Fibroblast of skin of right biceps (primary cell): ENCODE measurements at regions not wholly inside any gene's neighbourhood (a gene's known extent, or its start where the extent isn't known, plus 50 kb on each side); places are given as distances from the start of the nearest gene placed in this dataset.
A peak's percentile ranks its signal among the peaks of the same experiment; 100 is the strongest.
"Not testable (repeated sequence)": the region's sequence is repeated elsewhere in the genome, so short reads cannot be mapped to it uniquely, and the experiment has no call there.

ENCODE experiments used
- DNase-seq: peaks from one replicate; pipeline ENCODE4 v3.0.0-alpha.2; 2013

DNA sequence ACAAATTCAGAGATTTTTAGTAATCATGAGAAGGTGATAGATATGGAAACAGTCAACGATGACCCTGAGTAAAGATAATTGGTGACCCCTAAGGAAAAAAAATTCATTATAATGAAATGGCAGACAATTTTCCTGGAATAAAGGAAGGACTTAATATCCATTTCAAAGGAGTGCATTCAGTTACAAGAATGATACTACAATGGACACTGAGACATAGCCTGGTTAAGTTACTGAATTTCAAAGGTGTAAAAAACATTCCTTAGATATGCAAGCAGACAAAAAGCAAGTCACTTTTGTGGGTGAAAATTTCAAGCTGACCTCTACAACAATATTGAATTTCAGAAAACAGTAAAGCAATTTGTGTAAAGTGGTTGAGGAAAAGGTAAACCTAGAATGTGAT is 1012.5 kb upstream of the SEMA6A start:
- DNase-seq = no peak

GRCh38 chr5:117568622-117569021 is 994.0 kb upstream of the SEMA6A start:
- DNase-seq = no peak

GRCh38 chr5:117568126-117568525 is 993.5 kb upstream of the SEMA6A start:
- DNase-seq = no peak

GRCh38 chr5:117562647-117563046 is 988.0 kb upstream of the SEMA6A start:
- DNase-seq = no peak

DNA sequence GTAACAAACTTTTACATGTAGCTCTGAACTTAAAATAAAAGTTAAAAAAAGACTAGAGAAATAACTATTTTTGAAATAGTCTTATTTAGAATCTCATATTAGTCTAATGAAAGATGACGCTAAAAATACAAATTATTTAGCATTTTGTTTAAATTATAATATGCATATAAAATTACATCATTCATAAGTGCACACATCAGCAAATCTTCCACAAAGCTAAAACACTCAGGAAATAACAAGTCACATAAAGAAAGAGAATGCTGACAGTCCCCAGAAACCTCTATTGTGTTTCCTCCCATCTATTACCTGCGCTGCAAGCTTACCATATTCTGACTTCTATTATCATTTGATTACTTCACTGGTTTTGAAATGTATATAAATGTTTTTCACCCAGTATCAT is 986.9 kb upstream of the SEMA6A start:
- DNase-seq = no peak

DNA sequence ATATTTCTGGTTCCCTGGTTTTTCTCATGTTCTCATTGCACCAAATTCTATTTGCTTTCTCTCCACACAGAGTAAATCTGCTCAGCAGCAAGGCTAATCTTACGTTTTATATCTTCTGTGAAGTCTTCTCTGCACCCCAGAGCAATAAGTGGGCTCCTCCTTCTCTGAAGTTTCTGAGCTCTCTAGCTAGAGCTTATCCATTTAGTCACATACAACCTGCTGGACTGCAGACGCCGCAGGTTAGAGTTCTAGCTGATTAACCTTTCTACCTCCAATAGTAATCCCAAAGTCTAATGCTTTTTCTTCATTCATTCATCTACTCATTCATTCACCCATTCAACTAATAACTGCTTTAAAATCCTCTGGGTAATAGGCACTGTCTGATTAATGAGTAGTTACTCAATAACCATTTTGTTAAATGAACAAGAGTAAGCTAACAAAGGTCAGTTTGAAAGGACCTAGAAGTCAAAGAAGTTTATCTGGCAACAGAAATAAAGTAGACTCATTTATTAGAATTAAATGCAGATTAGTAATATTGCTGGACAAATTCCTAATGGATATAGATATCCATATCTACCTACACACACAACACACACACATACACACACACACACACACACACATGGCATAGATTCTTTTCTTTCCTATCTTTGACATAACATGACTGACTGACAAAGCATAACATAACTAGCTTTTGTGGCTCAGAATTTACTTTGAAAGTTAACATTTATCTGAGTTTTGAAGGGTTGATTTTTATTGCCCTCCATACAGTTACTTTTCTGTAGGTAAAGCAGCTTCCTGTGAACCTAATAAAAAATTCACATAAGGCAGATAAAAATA is 984.6 kb upstream of the SEMA6A start:
- no peak for DNase-seq

DNA sequence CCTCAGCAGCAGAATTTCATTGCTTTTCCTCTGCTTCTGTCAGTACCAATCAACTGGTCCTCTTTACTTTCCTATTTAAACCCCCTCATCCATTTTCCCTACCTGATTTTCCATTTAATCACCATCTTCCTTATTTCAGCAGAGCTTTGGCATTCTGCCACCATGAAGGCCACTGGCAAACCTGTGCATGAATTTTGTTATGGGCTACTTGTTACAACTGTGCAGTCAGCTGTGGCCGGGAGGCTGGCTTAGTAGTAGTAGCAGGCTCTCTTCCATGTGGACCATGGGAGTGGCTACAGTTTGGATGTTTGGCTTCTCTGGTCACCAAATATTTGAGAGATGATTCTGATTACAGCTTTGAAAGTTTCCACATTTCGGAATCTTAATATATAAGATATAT is 976.6 kb upstream of the SEMA6A start:
- no peak for DNase-seq

GRCh38 chr5:117547192-117547591 is 972.6 kb upstream of the SEMA6A start:
- no peak for DNase-seq

DNA sequence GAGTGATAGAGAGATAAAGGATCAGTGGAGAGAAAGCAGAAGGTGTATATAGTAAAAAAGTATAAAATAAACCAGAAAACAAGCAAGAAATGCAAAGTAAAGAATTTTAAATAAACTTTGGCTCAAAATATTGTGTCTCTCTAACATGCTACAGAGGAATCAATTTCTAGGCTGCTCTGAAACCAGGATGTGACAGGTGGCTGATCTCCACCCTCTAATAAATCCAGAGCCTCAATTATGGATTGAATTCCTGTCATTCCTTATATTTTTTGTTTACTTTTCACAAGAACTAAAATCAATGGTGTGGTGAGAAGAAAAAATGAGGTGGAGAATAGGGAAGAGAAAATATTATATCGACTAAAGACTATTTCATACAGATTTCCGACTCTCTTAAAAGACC is 965.1 kb upstream of the SEMA6A start:
- DNase-seq = no peak

DNA sequence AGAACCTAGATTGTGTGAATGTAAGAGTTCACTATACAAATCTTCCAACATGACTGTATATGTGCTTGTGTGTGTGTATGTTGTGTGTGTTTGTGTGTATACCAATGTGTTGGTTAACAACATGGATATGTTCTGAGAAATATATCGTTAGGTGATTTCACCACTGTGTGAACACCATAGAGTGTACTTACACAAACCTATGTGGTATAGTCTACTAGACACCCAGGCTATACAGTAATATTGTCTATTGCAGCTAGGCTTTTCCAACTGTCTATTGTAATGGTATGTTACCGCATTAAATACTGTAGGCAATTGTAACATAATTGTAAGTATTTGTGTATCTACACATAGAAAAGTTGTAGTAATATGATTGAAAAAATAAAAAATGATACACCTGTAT is 959.2 kb upstream of the SEMA6A start:
- DNase-seq = no peak

DNA sequence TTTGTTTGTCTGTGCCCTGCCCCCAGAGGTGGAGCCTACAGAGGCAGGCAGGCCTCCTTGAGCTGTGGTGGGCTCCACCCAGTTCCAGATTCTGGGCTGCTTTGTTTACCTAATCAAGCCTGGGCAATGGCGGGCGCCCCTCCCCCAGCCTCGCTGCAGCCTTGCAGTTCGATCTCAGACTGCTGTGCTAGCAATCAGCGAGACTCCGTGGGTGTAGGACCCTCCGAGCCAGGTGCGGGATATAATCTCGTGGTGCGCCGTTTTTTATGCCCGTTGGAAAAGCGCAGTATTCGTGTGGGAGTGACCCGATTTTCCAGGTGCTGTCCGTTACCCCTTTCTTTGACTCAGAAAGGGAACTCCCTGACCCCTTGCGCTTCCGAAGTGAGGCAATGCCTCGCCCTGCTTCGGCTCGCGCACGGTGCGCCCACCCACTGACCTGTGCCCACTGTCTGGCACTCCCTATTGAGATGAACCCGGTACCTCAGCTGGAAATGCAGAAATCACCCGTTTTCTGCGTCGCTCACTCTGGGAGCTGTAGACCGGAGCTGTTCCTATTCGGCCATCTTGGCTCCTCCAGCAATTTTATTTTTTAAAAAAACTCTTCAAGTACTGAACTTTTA is 958.5 kb upstream of the SEMA6A start:
- DNase-seq = not testable (repeated sequence)

GRCh38 chr5:117519957-117520500 is 945.4 kb upstream of the SEMA6A start:
- DNase-seq = no peak

GRCh38 chr5:117504305-117504704 is 929.7 kb upstream of the SEMA6A start:
- peak; percentile 5 for DNase-seq

DNA sequence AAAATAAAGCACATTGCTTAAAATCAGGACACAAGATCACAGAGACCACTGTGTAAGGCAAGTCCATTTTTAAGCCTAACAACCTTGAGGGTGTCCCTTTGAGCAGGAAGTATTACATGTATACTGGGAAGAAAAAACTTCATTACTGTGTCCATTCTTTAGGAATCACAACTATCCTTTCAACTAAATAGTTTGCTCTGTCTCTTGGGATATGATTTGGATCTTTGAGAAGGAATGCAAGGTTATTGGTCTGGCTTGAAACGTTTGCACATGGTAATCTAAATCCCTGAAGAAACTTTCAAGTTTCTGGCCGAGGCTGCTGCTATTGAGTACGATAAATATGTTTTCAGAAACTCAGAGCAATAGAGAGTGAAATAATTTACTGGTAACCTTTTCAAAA is 923.0 kb upstream of the SEMA6A start:
- DNase-seq = peak; percentile 4

DNA sequence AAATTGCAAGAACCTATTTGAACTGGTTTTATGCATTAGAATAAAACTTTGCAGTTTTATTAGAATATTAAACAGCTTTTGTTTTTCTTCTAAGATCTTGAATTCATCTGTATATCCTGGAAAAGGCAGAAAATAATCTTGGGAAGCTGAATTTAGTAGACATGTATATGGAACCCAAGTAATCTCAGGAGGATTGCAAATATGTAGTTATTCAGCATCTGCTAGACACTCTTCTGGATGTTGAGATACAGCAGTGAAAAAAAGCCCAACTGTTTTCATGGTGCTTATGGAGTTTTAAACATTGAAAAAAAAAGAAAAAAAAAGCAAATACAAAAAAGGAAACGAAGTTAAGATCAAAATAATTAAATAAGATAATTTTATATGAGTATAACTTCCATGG is 922.2 kb upstream of the SEMA6A start:
- DNase-seq = no peak

DNA sequence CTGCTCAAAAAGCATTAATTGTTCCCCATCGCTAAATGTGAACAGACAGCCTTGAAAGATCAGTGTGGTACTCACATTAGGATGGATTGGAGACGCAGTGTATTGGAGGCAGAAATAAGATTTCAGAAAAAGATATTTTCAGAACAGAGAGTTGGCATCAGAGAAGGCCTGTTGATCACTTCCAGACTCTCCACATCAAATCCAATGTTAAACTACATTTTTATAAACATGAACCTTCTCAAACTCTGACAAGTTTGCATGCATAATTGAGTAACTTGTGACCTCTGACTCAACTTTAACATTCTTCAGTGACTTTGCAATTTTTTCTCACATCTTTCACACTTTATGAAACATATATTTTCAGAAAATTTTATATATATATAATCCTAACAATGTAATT is 919.6 kb upstream of the SEMA6A start:
- peak; percentile 8 for DNase-seq

DNA sequence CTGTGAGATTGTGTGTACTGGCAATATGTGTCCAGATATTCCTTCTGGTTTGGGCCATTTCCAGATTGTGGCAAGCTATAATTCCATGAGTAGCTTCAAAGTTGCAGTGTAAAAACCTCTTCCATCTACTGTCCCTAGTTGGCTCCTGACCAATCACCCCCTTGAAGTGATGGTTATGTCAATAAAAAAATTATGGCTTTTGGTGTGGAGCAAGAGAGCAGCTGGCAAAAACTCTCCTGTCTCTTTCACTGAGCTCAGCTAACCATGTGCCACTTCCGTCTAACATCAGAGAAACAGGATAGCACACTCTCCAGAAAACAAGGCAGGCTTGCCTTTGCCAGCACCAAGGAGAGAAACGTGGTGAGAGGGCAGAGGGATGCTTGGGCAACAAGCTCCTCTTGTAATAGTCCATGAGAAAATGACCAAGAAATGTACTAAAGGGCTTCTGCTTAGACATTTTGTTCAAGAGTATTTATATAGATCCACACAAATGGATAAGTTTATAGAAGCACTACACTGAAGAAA is 914.4 kb upstream of the SEMA6A start:
- no peak for DNase-seq

DNA sequence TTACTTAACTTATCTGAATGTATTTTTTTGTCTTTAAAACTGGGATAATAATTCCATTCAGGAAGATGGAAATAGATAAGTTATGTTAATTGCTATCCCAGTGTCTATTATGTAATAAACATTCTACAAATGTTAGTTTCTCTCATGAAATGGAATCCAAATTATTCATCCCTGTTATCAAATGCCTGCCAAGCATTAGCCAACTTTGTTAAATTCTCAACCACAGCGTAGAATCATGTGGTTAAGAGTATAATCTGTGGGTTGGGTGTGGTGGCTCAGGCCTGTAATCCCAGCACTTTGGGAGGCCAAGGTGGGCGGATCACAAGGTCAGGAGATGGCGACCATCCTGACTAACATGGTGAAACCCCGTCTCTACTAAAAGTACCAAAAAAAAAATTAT is 912.9 kb upstream of the SEMA6A start:
- DNase-seq = no peak

GRCh38 chr5:117486879-117487391 is 912.3 kb upstream of the SEMA6A start:
- DNase-seq = no peak

DNA sequence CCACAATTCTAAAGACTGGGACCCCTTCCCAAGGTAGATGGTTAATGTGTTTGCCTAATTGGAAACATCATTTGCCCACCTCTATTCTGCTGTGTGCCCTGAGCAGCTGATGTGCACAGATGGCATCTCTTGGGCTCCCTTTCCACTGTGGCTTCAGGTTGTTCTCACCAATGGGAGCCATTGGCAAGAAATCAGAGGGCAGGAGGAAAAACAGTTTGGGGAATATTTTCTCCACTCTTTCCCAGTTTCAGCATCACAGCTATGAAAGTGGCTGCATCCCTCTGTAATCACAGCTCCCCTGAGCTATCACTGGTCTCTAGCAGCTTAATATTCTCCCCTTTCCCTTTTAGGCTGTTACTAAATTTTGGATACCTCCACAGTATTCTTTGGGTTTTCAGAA is 911.6 kb upstream of the SEMA6A start:
- no peak for DNase-seq

DNA sequence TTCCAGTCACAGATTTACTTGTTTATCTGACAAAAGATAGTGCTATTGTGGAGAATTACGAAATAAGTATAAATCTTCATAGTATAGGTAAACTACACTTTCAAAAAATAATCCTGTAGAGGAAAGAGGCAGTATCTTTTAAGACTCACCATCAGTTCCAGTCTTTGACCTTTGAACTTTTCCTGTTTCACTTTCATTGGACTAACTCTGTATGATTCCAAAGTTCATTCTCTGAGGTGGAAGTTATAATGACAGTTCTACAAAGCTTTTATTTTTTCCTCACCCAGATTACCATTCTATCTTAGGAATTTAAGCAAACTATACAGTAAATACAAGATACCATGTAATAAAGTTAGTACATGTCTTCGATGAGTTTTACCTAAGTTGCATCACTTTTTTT is 901.3 kb upstream of the SEMA6A start:
- no peak for DNase-seq

- no peak for DNase-seq
Observed at GRCh38 chr5:117473165-117473564, 898.5 kb upstream of the SEMA6A start.

DNA sequence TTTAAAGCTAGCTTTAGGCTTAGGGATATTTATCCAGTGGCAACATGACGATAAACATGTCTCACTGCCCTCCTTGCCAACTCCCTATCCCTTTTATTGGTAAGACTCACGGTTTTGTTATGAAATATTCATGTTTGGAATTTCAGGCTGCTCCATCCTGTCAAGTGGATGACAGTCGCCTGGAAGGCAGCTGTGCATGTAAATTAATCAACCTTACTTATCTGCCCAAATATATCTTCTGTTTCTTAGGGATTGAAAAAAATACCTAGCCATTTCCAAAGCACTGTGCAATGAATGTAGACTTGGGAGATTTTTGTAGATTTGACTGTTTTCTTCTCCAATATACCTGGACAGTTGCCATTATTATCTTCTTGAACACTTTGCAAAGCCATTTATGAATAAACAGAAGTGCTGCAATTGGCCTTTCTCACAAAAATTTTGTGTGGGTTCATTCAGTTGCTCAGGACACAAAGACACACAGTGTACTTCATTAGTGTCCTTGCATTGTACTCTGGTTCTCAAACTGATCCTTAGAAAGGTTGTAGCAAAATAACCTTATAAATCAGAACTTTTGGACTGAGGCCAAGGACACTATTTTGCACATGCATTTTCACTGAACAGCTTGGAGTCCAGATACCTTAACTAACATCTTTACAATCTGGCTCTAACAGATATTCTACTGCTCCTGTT is 889.4 kb upstream of the SEMA6A start:
- DNase-seq = no peak
